GM18870 (cell line): ENCODE measurements at regions not wholly inside any gene's neighbourhood (a gene's known extent, or its start where the extent isn't known, plus 50 kb on each side); places are given as distances from the start of the nearest gene placed in this dataset.
"Not testable (repeated sequence)": the region's sequence is repeated elsewhere in the genome, so short reads cannot be mapped to it uniquely, and the experiment has no call there.

Experiments
- ATAC-seq: cut with Tn5 transposase; IDR thresholded peaks from one replicate; pipeline ENCODE4 v1.9.1; 2021; ENCODE audit warnings: moderate library complexity; ENCODE audit not compliant: unreplicated experiment

DNA sequence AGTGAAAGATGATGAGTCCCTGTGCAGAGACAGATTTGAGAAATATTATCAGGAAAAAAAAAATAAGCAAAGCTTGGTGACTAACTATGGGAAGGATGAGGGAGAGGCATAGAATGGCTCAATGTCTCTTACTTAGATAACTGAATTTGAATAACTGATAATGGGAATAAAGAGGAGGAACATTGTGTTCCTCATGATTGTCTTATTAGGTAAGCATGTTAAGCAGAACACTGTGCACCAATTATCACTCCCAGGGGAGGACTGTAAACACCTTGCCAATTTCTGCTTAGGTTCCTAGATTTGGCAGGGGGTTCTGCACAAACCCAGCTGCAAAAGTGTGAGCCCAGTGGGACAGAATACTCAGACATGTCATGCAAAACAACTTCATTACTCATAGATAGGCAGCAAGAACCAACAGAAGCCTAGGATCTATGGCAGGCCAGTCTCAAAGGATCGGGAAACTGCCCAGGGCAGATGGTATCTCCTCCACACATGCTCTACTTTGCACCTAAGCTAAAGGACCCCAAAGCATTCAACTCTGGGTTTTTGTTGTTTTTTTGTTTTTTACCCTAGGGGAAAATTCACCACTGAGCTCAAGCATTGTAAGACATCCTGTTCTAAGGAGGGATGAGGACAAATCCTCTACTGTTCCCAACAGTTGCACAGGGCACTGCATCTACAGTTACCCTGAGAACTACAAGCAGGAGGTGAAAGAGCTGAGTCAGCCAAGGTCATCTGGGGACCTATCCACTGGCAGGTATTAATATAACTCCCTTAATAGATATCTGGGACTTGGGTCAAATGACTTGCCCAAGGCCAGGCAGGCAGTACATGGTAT lies 907.0 kb downstream of the RAPGEF2 start:
- no peak for ATAC-seq

DNA sequence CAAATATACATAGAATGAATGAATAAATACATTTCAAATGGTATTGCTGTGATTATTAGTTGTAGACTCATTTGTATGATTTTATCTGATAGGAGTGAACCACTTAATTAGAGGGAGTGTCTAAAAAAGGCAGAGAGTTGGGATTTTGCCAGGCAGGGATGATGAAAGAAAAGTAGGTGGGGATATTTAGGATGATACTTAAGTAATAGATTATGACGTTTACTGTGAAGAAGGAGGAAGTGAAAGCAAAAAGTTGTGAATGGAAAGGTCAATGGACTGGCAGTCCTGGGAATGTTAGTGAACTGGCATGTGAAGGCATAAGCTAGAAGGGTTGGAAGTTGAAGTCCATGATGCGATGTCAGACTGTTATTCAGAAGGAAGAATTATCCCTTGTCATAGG lies 917.1 kb downstream of the RAPGEF2 start:
- no peak for ATAC-seq

DNA sequence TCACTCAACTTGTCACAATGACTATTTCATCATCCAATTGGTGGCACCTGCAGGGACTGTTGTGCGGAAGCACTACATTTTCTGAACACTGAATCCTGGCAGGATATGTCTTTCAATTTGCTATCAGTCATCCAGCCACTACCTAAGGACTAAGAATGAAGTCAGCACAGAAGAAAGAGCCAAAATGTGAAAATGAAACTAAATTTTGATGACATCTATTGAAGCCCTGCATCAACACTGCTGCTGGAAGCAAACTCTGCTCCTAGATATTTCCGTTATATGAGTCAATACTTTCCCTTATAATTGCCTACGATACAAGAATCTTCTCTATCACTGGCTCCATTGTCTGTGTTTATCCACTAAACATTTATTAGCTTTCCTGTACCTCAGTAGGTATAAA lies 917.9 kb downstream of the RAPGEF2 start:
- no peak for ATAC-seq

DNA sequence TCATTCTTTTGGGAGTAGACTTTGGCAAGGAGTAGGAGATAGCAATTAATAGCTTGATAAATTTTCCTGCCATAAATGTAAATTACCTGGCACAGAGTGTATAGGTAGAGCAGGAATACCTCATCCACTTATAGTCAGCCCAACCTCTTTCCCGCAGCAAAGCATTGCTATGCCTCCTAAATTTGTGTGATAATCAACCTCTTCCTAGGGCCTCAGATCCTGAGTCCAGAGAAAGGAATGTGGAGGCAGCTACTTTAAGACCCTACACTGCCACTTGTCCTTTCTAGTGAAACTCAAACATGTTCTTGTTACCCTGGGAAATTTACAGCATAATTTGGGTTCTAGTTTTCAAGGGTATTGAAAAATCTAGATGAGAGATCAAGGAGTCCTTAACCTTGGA lies 919.0 kb downstream of the RAPGEF2 start:
- no peak for ATAC-seq

DNA sequence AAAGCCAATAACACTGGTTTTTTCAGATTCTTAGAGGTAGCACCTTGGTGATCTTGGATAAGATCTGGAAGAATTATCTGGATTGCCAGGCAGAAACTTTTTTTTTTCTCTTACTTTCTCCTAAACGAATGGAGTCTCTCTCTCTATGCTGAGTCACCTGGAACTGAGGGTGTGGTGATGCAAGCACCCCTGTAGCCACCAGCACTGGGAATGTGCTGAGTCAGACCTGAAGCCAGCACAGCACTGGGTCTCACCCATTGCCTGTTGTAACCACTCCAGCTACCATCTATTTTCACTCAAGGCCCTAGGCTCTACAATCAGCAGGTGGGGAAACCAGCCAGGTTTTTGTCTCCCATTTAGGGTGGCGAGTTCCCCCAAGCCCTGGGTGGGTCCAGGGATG lies 923.8 kb downstream of the RAPGEF2 start:
- ATAC-seq, result no peak

DNA sequence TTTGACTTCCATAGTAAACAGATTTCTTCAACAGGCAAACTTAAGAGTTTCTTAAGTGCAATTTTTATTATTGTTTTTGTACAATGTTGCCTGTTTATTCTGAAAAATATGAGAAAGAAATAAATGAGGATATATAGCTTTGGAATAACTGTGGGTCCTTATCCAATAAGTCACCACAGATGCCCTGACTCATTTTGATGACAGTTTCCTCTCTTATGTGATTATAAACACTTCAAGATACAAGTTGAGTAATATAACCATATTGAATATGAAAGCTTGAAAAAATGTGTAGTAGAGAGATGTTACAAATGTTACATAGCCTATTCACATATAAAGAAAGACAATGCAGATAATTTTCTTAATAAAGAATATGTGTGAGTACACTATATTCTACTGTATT lies 931.6 kb downstream of the RAPGEF2 start:
- no peak for ATAC-seq

DNA sequence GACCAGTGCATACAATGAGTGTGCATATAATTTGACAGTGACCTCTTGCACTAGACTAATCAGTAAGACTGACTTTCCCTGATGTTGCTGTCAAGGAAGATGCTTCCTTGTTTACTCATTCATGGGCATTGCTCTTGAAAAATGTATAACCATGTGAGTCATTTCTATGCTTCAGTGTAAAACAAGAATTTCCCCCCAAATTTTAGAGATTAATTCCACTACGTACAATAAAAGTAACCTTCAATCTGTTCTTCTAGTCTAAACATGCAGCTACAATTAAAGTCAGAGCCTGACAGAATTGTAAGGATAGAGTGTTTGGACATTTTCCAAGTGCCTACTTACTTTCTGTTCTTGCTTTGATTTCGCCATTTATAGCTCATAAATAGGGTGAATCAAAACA lies 935.7 kb downstream of the RAPGEF2 start:
- ATAC-seq, result no peak

DNA sequence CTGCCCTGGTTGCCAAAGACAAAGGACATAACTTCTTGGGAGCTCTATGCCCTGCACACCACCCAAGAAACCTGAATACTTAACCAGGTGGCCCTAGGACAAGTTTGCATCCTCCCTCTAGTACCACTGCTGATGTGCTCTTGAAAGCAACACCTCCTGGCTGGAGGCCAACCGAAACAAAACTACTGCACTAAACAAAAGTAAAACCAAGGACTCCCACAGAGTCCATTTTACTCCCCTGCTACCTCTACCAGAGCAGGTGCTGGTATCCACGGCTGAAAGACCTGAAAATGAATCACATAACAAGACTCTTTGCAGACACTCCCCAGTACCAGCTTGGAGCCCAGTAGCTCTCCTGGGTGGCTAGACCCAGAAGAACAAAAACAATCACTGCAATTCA lies 941.8 kb downstream of the RAPGEF2 start:
- no peak for ATAC-seq

DNA sequence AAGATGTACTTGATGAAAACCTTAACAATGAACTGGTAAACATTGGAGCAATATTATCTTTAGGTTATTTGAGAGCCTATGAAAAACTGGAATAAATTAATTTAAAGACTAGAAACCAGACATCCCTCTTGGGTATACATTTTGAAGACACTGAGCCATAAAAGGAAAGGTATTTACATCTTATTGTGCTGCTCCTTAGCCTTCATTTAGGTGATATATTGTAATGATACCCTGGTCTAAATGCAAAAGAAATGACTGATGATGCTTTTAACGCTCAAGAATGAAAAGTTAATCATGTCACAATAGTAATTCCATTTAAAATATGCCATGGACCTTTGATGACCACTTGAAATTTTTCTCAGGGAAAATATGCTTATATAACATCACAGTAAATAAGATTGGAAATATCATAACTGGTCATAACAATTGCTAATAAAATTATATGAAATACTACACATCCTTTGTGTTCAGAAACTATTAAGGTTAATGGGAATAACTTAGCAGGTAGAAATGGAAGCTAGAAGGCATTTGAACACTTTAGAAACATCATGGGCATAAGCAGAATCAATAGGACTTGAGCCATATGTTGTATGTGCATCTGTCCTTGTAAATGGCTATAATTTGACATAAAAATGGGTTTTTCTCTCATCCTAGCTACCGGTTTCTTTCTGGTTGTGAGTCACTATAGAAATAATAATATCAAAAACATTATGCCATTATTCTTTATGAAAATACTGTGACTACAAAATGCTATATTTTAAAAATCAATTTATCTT lies 979.7 kb downstream of the RAPGEF2 start:
- no peak for ATAC-seq

DNA sequence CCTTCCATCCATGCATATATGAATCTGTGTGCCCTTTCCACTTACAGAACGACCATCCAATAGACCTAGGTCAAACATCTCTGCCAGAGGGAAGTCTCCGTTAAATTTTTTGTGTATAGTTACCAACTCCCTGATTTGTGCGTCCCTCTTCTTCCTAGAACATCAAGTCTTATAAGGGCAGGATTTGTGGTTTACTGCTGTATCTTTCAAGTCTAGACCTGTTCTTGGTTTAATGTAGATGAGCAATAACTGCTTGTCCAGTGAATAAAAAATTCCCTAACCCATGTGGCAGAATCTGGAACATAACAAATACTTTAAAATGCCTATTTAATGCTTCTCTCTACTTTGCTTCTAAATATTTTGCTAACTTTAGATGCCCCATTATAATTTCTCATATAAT lies 988.8 kb downstream of the RAPGEF2 start:
- ATAC-seq, result no peak

DNA sequence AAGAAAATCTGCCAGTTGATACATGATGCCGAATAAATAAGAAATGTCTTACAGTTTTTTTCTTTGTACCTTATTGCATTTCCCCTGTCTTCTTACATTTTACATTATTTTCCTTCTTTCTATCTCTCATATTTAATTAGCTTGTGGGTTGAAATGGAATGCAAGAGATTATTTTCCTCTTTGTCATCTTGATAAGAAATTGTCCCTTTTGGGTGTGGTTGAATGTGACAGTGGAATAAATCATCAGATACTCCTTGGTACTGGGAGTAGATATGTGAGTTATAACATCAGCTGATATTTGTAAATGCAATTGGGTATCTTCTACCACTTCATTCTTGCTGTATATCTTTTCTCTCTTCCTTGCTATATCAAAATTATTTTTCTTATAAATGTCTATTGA lies 997.4 kb downstream of the RAPGEF2 start:
- no peak for ATAC-seq

DNA sequence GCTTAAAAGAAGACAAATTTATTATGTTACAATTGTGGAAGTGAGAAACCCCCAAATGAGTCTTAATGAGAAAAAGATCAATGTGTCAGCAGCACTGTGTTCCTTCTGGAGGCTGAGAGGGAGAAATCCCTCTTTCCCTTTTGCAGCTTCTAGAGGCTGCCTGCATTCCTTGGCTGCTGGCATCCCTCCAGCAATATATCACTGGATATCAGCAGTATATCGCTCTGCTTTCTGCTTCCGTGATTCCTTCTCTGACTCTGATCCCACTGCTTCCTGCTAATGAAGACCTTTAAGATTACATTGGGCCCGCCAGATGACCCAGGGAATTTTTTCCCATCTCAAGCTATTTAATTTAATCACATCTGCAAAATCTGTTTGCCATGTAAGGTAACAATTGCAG lies 1008.0 kb downstream of the RAPGEF2 start:
- no peak for ATAC-seq

DNA sequence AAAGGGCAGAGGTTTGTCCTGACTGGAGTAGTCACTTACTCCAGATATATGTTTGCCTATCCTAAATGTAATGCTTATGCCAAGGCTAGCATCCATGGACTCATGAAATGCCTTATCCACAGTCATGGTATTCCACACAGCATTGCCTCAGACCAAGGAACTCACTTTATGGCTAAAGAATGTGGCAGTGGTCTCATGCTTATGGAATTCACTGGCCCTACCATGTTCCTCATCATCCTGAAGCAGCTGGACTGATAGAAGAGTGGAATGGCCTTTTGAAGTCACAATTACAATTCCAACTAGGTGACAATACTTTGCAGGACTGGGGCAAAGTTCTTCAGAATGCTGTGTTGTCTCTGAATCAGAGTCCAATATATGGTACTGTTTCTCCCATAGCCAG lies 1014.8 kb downstream of the RAPGEF2 start:
- no peak for ATAC-seq

DNA sequence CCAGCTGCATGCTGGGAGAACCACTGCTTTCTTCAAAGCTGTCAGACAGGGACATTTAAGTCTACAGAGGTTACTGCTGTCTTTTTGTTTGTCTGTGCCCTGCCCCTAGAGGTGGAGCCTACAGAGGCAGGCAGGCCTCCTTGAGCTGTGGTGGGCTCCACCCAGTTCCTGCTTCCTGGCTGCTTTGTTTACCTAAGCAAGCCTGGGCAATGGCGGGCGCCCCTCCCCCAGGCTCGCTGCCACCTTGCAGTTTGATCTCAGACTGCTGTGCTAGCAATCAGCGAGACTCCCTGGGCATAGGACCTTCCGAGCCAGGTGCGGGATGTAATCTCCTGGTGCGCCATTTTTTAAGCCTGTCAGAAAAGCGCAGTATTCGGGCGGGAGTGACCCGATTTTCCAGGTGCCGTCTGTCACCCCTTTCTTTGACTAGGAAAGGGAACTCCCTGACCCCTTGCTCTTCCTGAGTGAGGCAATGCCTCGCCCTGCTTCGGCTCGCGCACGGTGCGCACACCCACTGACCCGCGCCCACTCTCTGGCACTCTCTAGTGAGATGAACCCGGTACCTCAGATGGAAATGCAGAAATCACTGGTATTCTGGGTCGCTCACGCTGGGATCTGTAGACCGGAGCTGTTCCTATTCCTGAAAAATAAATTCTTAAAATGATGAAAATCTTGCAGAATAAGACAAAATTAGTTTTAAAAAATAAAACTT lies 1022.9 kb downstream of the RAPGEF2 start:
- ATAC-seq, result not testable (repeated sequence)

DNA sequence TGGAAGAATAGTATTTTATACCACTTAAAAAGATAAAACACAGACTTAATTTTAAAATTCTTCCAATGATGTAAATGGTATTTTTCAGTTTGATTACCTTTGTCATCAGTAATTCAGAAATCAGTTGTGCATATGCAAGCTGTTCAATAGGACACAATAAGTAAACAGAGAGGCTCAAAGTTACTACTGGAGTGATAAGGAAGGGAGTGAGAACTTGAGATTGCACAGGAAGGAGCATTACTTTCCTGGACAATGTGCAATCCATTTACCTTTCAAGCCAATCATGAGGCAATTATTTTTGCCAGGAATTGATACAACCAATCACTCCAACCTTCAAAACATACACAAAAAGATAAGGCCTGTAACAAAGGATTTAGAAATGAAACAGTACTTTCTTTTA lies 1024.3 kb downstream of the RAPGEF2 start:
- no peak for ATAC-seq

DNA sequence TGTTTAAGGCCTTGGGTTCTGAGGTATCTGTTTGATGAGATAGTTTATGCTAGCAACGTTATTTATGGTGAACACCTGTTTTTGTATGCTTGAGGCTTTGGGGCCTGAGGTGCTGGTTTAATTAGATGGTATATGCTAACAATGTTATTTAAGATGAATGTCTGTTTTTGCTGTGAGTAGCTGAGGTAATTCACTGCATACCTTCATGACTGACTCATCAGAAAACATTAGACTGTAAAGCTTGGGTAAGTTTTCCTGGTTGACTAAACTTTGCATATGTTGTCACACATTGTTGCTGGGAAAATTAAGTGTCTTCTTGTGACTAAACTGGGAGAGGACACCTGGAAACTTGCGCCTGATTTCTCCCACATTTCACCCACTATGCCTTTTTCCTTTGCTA lies 1026.6 kb downstream of the RAPGEF2 start:
- no peak for ATAC-seq

DNA sequence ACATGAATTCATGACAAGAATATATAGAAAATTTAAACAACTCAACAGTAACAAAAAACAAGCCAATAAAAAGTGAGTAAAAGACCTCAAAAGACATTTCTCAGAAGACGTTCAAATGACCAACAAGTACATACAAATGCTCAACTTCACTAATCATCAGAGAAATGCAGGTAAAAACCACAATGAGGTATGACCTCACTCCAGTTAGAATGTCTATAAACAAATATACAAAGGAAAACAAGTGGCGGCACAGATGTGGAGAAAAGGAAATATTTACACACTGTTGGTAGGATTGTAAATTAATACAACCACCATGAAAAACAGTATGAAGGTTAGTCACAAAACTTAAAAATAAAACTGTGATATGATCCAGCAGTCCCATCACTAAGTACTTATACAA lies 1033.1 kb downstream of the RAPGEF2 start:
- no peak for ATAC-seq

DNA sequence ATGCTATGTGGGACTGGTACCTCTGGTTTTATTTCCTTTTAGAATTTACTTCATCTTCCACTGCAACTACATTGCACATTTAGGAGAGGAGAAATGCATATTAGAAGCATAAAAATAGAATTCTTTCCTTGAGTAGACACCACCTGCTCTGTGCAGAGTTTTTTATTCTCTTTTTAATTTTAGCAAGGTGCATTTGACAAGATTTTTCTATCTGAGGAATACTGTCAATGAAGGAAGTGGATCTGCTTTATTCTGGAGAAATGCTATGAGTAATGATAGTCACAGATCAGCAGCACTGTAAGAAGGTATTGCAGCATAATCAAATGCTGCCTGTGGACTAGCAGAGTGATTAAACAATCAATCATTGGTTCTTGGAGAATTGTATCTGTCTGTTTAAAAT lies 1038.3 kb downstream of the RAPGEF2 start:
- no peak for ATAC-seq

DNA sequence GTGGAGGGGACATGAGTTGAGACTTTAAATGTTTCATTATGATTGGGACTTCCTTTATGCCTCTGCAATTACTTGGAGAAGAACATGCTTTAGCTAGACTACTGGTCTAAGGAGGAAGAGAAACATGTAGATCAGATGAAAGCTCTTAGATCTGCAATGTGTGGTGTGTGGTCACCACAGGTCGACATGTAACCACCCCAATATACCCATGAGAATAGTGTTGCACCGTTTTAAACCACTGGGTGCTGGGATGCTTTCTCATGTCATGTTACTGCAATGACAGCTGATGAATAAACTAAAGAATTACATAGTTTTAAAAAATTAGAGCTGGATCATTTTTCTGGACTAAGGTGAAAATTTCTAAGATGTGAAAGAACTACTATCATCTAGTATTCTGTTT lies 1039.7 kb downstream of the RAPGEF2 start:
- peak; percentile 99 for ATAC-seq

DNA sequence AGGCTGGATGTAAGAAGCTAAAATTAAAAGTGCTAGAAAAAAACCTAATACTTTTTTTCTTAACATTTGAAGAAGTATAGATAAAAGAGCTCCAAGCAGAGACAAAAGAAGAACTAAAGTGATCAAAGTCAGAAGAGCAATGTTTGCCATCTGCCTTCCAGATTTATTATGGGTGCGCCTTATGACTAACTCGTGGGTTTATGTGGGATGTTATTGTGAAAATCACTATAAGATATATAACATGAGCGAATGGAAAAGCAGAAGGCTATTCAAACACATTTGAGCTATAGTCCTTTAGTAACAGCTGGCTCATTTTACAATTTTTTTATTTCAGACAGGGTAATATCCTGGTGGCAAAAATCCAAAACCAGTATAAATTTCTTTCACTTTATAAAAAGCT lies 1040.7 kb downstream of the RAPGEF2 start:
- ATAC-seq, result no peak

DNA sequence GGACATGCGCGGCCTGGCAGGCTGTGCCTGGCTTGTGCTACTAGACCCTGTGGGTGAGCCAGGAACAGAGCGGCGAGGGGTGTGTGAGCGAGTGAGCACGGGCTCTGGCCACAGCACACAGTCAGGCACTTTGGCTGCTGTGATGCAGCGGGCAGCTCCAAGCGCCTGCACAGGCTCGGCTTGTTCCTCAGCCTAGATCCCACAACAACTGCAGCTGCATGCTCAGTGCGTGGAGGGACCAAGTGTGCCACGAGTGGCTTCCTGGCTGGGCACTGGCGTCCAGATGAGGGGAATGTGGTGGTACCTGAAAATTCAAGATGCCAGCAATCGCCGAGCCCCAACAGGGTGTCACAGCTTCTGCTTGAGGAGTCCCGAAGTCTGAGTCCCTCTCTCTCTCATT lies 1056.6 kb downstream of the RAPGEF2 start:
- no peak for ATAC-seq

DNA sequence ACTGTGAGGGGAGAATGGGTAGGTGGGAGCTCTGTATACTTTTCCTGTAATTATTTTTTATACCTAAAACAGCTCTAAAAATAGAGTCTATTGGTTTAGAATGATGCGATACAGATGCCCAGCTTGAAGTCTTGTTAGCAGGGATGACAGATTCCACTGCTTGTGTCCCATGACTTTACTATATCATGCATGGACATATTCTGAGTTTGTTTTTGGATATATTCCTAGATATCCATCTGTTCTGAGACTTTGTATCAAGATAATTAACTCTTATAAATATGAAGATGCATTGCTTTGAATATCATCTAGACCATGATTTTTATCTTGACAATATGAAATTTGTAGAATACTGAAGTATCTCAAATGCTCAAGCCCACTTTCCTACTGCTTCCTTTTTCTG lies 1058.1 kb downstream of the RAPGEF2 start:
- ATAC-seq, result no peak
